GM19468 (cell line): ENCODE measurements at regions not wholly inside any gene's neighbourhood (a gene's known extent, or its start where the extent isn't known, plus 50 kb on each side); places are given as distances from the start of the nearest gene placed in this dataset.
A peak's percentile ranks its signal among the peaks of the same experiment; 100 is the strongest.
"Not testable (repeated sequence)": the region's sequence is repeated elsewhere in the genome, so short reads cannot be mapped to it uniquely, and the experiment has no call there.

Source experiments
- ATAC-seq: cut with Tn5 transposase; IDR thresholded peaks from one replicate; pipeline ENCODE4 v1.9.1; 2021; ENCODE audit warnings: mild to moderate bottlenecking, moderate library complexity, moderate number of reproducible peaks; ENCODE audit not compliant: unreplicated experiment; ENCODE audit errors: extremely low read depth

DNA sequence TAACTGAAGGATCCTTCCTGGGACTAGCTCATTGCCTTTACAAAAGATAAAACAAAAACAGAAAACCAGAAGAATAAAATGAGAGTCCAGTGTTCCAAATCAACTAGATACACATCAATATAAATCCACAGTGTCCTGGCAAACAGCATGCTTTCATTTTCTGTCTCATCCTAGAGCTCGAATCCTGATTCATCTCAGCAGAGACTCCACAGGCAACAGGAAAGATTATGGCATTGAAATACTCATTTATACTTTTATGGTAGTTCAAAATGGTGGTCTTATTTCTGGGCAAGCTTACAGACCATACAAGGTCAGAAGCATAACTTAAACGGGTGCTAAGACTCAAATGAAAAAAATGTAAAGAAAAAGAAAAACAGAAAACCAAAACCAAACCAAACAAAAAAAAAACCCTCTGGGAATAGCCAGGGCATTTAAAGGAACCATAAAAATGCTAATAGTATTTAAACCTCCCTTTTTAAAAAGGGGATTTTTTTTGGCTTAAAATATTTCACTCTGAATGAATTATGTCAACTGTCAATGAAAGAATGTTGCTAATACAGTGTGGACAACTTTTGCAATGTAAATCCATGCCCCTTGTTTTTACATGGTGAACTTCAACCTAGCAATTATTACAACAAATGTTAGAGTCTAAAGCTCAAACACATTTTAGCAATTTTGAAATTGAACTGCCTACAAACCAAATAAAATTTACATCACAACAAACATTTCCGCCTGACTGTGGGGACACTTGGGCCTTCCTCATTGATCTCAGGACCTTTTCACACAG is 57.9 kb downstream of the GPR101 start:
- ATAC-seq, result no peak

DNA sequence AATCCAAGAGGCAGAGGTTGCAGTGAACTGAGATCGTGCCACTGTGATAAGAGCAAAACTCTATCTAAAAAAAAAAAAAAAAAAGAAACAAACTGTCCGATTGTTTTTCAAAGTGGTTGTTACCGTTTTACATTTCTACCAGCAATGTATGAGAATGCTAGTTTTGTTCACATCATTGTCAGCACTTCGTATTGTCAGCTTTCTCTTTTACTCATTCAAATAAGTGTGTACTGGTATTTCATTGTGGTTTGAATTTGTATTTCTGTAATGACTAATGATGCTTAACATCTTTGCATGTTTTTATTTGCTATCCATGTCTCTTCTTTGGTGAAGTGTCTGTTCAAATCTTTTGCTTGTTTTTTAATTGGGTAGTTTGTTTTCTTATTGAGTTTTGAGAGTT is 65.8 kb downstream of the GPR101 start:
- no peak for ATAC-seq

DNA sequence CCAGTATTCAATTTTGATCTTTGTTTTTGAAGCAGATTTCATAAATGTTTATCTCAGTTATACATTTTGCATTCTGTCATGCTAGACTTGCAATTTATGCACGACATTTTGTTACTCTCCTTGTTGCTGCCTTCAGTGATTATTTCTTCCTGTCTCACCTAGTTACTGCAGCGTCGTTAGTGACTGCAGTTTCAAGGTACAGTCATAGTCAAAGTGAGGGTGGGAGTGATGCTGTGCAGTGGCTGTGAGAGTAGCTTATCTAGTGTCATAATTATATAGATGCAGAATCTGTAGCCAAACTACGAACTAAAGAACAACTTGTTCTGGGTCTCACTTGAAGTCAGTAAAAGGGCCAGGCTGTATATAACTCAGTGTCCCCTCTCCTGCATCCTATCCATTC is 69.8 kb downstream of the GPR101 start:
- no peak for ATAC-seq

DNA sequence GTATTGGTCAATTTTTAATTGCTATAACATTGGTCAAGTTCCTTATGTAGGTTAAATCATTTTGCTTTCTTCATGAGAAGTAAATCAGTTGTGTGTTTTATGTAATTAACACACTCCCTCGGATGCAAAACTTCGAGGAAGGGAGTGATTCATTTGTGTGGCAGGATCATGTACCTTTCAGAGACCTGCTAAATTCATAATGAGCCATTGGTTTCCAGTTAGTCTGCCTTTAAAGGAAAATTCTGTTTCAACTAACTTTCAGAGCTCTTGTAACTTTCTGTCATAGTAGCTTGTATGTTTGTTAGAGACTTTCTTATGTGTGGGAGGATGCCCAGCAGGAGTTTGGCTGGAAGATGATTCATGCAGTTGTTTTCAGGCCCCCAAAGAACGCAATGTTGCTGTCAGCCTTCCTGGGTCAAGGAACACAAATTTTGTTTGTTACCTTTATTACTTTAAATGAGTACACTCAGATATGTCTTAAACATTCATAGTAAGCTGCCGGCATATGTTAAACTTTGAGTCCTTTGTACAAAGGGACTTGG is 72.1 kb downstream of the GPR101 start:
- ATAC-seq, result no peak

DNA sequence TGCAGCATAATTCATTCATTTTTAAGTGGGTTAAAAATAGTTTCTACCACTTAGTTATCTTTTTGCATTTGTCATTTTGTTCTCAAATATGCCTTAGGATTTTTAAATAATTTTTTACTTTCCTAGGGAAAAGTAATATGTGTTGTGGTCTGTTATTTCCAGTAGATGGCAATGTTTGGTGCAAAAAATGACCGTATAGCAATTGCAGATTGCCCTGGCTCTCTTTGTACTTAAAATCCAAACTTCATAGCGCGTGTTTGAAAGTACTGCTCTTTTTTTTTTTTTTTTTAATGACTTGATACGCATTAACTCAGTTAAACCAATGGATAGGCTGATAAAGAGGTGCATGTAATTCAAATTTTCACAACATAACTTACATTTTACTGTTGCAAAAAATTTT is 74.4 kb upstream of the RBMX start:
- no peak for ATAC-seq

DNA sequence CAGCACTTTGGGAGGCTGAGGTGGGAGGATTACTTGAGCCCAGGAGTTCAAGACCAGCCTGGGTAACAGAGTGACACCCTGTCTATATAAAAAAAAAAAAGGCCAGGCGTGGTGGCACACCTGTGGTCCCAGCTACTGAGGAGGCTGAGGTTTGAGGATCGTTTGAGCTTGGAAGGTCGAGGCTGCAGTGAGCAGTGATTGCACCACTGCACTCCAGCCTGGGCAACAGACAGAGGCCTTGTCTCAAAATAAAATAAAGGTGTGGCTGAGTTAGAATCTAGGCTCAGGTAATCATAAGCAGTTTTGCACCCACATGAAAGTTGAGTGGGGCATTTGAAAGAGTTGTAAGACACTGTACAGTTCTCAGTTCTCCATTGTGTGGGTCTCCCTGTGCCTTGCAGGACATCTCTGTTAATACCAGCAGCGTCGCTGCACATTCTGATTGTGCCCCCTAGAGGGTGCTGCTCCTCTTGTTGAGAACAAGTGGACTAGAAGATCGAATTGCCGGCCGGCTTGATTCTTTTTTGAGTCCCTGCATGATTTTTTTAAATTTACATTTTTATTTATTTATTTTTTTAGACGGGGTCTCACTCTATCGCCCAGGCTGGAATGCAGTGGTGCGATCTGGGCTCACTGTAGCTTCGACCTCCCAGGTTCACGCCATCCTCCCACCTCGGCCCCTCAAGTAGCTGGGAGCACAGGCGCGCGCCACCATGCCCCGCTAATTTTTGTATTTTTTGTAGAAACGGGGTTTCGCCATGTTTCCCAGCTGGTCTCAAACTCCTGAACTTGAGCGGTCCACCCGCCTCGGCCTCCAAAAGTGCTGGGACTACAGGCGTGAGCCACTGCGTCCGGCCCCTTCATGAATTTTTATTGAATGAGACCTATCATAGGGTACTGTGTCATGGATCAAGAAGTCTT is 73.6 kb upstream of the RBMX start:
- peak; percentile 78 for ATAC-seq

DNA sequence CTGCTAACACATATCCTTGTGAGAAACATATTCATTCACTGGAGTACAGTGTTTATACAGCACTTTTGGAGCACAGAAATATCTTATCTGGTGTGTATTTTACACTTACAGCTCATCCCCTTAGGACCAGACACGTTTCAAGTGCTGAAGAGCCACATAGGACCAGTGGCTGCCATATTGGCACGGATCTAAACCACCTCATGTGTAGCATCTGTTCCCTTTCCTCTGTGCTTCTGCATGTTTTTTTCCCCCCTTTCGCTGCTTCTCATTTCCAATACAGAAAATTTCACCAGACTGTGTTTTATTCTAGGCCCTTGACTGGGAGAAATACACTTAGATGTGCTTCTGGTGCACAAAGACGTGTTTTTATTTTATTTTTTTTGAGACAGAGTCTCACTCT is 69.7 kb upstream of the RBMX start:
- ATAC-seq, result no peak

DNA sequence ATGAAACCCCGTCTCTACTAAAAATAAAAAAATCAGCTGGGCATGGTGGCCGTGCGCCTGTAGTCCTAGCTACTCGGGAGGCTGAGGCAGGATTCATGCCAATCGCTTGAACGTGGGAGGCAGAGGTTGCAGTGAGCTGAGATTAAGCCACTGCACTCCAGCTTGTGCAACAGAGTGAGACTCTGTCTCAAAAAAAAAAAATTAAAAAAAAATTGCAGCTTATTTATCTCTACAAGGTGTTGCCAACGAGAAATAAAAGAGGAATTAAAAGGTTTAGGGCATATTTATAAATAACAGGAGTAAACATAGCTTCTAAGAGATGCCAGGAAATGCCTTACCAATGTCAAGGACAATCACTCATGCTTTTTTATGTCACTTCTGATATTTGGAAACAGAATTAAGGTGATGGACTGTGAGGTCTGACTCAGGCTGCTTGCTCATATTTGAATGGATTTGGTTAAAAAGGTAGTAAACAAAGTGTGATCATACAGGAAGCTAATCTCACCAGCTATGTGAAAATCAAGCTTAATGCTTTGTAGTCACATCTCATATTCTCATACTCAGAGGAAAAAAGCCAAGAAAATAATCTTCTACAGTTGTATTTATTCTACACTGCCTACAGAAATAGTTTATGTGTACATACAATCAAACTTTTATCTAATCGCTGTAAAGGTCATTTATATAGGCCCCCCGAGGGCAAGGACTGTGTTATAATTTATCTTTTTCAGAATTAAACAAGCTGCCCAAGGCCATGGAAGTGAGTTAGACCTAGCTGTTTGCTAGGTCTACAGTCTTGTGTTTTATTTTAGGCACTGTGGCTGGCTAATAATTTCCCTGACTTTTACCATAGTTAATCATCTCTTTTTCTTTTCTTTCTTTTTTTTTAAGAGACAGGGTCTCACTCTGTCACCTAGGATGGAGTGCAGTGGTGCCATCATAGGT is 61.1 kb upstream of the RBMX start:
- no peak for ATAC-seq

DNA sequence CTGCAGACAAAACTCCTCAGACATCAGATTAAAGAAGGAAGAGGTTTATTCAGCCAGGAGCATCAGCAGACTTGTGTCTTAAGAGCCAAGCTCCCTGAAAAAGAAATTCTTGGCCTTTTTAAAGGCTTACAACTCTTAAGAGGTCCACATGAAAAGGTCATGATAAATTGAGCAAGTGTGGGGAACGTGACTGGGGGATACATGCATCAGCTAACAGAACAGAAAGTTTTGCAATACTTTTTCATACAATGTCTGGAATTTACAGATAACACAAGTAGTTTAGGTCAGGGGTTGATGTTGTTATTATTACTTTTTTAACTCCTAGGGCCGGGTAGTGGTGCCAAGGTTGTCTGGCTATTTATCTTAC is 55.6 kb upstream of the RBMX start:
- no peak for ATAC-seq

DNA sequence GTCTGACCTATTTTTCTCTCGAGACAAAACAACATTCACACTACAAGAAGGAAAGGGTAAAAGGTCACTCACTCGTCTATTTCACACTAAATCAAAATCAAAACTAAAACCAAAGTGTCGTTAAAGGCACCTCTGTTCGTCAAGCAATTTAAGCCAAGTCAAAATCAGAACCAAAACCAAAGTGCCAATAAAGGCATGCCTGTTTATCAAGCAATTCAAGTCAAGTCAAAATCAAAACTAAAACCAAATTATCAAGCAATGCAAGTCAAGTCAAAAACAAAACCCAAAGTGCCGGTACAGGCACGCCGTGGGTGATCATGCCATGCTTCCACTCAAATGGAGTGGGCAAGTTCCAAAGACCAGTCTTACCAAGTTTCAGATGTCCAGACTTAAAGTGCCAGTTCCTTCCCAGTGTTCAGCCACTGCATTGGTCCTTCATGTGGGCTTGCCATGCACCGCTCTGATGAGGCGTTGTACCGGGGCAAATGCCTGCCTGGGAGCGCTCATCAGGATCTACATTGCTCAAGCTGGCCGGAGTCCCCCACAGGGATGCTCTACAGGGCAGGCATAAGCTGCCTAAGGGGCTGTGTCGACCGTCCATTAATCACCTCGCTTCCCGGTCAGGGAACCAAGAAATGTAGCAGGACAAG is 55.1 kb upstream of the RBMX start:
- not testable (repeated sequence) for ATAC-seq

DNA sequence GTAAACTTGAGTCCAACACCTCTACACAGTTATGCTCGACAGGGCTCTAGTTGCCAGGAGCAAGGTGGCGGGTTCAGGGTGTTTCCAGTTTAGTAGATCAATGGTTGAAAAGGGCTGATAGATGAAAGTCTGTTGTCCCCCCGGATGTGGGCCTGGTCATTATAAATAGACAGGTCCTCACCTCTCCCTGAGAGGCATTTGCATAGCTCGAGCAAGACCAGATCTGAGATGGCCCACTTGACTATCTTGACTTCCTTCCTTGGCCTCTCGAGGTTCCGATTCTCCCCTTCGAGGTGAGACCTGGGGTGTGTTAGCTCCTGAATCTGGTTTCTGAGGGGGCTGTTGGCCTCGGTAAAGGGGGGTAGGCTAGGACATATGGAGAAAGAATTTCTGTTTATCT is 54.1 kb upstream of the RBMX start:
- ATAC-seq, result not testable (repeated sequence)

DNA sequence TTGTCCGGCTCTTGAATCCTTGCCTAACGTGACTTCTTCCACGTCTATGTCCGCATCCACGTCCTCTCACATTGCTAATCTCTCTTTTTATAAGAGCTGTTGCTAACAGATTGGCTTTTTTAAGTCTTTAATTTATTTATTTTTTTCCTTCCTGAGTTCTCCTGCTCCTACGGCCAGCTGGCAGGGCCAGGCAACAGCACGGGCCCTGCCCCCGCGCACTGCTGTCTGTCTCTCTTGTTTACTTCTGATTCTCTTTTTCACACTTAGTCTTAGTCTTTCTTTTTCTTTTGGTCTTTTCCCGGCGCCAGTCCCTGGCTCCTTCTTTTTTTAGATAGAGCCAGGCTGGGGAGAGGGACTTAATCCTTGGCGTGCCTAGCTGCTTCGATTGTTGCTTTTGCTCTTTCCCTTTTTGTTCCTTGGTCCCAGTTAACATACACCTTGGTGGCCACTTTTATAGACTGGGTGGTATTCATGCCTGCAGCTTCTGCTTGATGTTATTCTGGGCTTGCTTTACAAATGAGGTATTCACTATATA is 53.2 kb upstream of the RBMX start:
- ATAC-seq, result no peak

DNA sequence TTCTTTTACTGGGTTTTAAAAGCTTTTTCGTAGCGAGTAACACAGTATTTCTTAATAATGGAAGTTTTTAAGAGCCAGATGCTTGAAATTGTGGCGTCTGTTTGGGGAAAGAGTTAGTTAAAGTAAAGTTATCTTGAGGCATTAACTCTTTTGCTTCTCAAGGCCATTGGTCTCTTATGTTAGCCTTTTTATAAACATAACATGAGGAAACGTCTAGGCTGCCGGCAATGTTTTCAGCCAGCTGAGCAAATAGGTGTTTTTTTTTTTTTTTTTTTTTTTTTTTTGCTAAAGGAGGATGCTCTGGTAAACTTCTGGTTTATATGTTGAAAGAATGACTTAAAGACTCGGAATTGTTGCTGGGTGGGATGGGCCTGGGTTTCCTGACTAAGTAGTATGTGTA is 51.1 kb upstream of the RBMX start:
- no peak for ATAC-seq
